ENCODE measurements at regions not wholly inside any gene's neighbourhood (a gene's known extent, or its start where the extent isn't known, plus 50 kb on each side); places are given as distances from the start of the nearest gene placed in this dataset.
"Not testable (repeated sequence)": the region's sequence is repeated elsewhere in the genome, so short reads cannot be mapped to it uniquely, and the experiment has no call there.

GRCh38 chr14:88929656-88930436 lies 105.4 kb downstream of the TTC8 start:
- DNase-seq (ENCODE audit: low read depth, low spot score), result no peak

- no peak for DNase-seq (ENCODE audit: low read depth, low spot score)
Observed at GRCh38 chr14:88931321-88932110, 107.1 kb downstream of the TTC8 start.

GRCh38 chr14:88933191-88933590 lies 108.7 kb downstream of the TTC8 start:
- no peak for DNase-seq (ENCODE audit: low read depth, low spot score)

GRCh38 chr14:88934351-88934806 lies 109.9 kb downstream of the TTC8 start:
- no peak for DNase-seq (ENCODE audit: low read depth, low spot score)

GRCh38 chr14:88935083-88935482 lies 110.6 kb downstream of the TTC8 start:
- DNase-seq (ENCODE audit: low read depth, low spot score), result no peak

- no peak for DNase-seq (ENCODE audit: low read depth, low spot score)
Observed at GRCh38 chr14:88937706-88938105, 113.3 kb downstream of the TTC8 start.

- no peak for DNase-seq (ENCODE audit: low read depth, low spot score)
Observed at GRCh38 chr14:88940671-88941070, 116.2 kb downstream of the TTC8 start.

GRCh38 chr14:88941414-88941813 lies 117.0 kb downstream of the TTC8 start:
- DNase-seq (ENCODE audit: low read depth, low spot score), result no peak

GRCh38 chr14:88947646-88948598 lies 123.5 kb downstream of the TTC8 start:
- no peak for DNase-seq (ENCODE audit: low read depth, low spot score)

- DNase-seq (ENCODE audit: low read depth, low spot score), result no peak
Observed at GRCh38 chr14:88950069-88950468, 125.6 kb downstream of the TTC8 start.

GRCh38 chr14:88951370-88951769 lies 126.9 kb downstream of the TTC8 start:
- no peak for DNase-seq (ENCODE audit: low read depth, low spot score)

GRCh38 chr14:88952901-88953300 lies 128.4 kb downstream of the TTC8 start:
- DNase-seq (ENCODE audit: low read depth, low spot score), result no peak

- DNase-seq (ENCODE audit: low read depth, low spot score), result no peak
Observed at GRCh38 chr14:88955455-88955854, 131.0 kb downstream of the TTC8 start.

- no peak for DNase-seq (ENCODE audit: low read depth, low spot score)
Observed at GRCh38 chr14:88960496-88960895, 136.0 kb downstream of the TTC8 start.

GRCh38 chr14:88961214-88961613 lies 136.8 kb downstream of the TTC8 start:
- DNase-seq (ENCODE audit: low read depth, low spot score), result no peak

GRCh38 chr14:88962356-88962755 lies 137.9 kb downstream of the TTC8 start:
- DNase-seq (ENCODE audit: low read depth, low spot score), result no peak

- no peak for DNase-seq (ENCODE audit: low read depth, low spot score)
Observed at GRCh38 chr14:88967299-88967698, 142.8 kb downstream of the TTC8 start.

- DNase-seq (ENCODE audit: low read depth, low spot score), result no peak
Observed at GRCh38 chr14:88975043-88975830, 150.8 kb downstream of the TTC8 start.

GRCh38 chr14:88975926-88976325 lies 151.5 kb downstream of the TTC8 start:
- DNase-seq (ENCODE audit: low read depth, low spot score), result no peak

- not testable (repeated sequence) for DNase-seq (ENCODE audit: low read depth, low spot score)
Observed at GRCh38 chr14:88980907-88981306, 156.5 kb downstream of the TTC8 start.

GRCh38 chr14:88981948-88982347 lies 157.5 kb downstream of the TTC8 start:
- DNase-seq (ENCODE audit: low read depth, low spot score), result no peak
